GM18520 (cell line): ENCODE measurements at regions not wholly inside any gene's neighbourhood (a gene's known extent, or its start where the extent isn't known, plus 50 kb on each side); places are given as distances from the start of the nearest gene placed in this dataset.
"Not testable (repeated sequence)": the region's sequence is repeated elsewhere in the genome, so short reads cannot be mapped to it uniquely, and the experiment has no call there.

Experiments used
- ATAC-seq: cut with Tn5 transposase; IDR thresholded peaks from one replicate; pipeline ENCODE4 v1.9.1; 2021; ENCODE audit not compliant: unreplicated experiment

DNA sequence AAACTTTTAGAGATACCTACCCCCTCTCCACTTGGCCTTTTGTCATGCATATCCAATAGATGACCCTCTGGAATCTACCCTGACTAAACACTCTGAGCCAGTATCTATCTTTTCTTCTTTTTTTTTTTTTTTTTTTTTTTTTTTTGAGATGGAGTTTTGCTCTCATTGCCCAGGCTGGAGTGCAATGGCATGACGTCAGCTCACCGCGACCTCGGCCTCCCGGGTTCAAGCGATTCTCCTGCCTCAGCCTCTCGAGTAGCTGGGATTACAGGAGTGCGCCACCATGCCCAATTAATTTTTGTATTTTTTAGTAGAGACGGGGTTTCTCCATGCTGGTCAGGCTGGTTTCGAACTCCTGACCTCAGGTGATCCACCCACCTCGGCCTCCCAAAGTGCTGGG lies 50.8 kb upstream of the GRIN2B start:
- ATAC-seq, result not testable (repeated sequence)

DNA sequence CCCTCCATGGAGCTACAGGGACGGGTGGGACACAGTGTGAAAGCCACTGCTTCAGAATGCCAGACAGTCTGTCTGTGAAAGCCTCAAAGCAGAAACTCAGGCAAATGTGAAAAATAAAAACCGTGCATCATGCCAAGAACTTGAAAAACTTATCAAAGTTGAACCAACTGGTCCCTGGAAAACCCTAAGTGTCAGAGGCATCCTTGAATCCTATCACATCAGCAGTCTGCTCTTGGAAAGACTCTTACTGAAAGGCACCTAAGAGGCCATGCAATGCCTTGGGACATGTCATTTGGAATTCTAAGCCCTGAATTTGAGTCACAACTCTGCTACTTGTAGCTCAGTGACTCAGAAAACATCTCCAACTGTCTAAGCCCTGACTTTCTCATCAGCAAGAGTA lies 62.4 kb upstream of the GRIN2B start:
- ATAC-seq, result no peak

DNA sequence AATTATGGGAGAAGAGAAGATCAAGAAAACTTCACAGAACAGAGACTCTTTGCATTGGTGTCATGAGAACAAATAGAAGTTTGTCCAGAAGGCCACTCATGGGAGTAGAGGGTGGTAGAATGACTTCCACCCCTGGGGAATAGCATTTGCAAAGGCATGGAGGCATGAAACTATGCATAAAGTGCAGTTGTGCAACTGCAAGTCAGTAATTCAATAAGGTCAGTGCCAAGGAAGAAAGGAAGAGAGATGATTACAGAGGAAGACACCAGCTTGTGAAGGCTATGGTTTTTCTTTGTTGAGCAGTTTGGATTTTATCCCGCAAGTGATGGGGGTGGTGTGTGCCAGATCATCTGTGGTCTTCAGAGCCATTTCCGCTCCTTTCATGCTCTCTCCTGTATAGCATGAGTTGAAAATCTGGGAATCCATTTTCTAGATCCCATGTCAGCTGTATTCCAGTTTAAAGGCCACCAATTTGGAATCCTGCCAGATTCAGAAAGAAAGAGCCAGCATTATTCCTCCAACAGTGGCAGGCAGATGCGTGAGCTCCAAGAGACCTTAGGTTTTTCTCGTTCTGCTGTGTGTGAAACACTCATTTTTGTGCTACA lies 67.6 kb upstream of the GRIN2B start:
- ATAC-seq, result no peak

DNA sequence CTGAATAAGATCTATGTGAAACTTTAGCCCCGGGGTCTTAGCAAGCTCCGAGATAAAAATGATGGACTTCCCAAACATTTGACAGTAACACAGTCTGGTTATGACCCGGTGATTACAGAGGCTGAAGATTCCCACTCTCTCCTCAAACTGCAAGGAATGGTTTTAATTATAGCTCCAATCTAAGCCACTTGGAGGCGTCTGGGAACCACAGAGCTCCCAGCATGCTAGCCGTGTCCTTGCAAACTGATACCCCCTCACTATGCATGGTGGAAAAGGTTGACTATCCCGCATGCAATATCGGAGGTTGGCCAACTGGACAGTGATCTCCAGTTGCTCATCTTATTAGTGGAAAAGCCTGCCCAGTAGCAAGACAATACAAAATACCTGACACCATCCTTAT lies 76.5 kb upstream of the GRIN2B start:
- ATAC-seq, result no peak

DNA sequence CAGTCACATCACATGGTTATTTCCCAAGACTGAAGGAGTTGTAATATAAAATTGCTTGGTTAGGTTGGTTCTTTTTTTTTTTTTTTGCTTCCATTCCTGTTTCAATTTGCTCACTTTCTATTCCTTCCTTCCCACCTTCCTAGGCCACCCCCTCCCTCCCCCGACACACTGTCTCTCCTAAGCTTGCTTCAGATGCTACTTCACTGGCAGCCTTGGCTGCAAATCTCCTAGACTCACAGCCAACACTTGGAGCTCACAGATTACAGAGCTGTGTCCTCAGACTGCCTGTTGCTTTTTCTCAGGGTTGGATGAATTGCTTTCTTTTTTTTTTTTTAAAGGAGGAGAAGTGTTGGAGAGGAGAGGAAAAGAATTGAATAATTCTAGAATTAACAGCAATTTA lies 77.3 kb upstream of the GRIN2B start:
- ATAC-seq, result no peak

DNA sequence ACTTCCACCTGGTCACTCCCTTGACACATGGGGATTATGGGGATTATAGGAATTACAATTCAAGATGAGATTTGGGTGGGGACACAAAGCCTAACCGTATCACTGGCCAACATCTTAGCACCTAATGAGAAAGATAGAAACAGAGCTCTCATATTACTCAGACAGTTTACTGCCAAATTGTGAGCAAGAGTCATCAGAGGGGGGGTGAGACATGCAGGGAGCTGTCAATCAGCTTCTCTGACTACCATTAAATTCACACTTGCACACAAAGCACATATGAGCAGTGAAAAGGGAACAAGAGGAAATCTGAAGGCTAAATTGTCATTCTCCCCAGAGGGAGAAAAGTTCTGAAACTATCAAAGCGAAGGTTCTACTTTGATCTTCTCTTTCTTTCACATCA lies 78.1 kb upstream of the GRIN2B start:
- ATAC-seq, result no peak

DNA sequence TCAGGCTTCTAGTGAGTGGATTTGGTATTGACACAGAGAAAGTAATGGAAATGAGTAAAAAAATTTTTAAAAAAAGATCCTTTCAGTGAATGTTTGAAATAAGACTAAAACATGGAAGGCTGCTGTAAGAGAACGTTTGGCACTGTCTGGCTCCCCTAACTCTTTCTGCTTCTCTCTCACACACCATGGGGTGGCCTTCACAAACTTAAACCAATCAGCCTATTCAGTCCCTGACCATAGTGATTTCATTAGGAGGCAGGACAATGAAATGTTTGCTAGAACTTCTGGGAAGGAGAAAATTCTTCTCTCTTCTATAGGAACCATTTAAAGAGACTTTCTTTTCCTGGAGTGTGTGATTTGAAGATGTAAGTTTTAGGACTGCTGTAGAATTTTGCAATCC lies 84.2 kb upstream of the GRIN2B start:
- no peak for ATAC-seq

DNA sequence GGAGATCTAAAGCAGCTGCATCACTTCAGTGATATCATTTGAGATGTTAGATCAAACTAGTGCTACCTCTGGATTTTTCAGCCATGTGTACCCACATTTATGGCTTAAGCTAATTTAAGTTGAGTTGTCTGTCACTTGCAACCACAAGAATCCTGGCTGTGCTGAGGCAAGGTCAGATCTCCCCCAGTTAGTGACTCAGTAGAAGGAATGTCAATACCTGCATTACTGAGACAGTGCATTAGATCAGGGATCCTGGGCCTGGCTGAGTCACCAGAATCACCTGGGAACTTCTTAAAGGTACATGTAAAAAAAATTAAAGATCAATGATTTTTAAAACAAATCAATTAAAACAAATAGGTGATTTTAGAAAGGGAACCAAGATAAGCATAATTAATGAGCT lies 84.6 kb upstream of the GRIN2B start:
- ATAC-seq, result no peak

DNA sequence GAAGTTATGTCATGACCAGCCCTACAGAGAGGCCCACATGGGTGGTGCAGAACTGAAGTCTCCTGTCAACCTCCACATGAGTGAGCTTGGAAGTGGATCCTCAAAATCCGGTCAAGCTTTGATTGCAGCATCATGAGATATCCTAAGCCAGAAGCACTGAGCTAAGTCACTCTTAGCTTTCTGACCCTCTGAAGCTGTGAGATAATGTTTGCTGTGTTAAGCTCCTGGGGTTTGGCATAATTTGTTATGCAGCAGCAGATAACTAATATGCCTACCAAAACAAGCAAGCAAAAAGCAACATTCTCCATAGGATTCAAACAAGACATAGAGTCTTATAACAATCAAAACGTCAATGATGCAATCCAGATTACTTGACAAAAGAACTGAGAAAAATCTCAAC lies 87.6 kb upstream of the GRIN2B start:
- no peak for ATAC-seq

DNA sequence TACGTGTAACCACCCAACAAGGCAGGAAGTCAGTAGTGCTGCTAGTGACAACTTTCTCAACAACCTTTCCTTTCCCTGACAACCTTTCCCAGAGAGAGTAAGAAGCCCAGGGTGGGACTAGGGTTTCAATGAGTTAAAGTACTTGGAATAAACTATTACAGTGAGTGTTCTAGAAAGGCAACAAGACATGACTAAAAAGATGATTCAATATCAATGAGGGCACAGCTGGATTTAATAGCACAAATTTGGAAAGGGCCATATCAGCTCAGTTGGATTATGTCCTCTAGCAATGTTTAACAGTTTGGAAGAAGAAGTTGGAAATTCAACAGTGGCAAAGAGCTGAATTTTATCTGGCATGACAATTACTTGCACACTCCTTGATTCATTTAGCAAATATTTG lies 90.4 kb upstream of the GRIN2B start:
- ATAC-seq, result no peak

DNA sequence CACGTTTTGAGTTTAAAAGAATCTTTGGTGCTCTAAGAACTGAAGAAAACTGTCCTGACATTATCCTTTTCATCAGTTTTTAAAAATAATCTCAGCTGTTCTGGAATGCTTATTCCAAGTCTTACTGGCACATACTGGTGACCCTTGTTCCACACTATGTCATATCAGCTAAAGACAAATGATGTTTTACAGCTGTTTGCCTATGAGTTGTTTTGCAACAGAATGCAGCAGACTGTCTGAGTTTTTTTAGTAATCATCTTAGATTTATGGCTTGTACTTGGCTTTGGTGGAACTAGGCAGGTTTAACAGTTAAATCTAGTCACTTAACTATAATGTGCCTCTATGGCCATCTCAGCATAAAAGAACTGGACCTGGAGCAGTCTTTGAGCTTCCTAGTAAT lies 91.6 kb upstream of the GRIN2B start:
- ATAC-seq, result no peak

DNA sequence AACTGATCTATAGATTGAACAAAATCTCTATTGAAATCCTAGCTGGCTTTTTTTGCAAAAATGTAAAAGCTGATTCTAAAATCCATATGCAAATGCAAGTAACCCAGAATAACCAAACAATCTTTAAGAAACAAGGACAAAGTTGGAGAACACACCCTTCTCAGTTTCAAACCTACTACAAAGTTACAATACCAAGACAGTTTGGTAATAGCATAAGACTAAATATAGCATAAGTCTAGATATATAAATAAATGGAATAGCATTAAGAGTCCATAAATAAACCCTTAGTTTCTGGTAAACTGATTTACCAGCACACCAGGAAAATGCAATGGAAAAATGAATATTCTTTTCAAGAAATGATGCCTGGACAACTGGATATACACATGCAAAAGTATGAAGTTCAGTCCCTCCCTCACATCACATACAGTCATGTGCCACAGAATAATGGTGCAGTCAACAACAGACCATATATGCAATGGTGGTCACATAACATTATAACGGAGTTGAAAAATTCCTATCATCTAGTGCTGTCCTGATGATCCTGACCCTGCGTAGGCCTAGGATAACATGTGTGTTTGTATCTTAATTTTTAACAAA lies 94.5 kb upstream of the GRIN2B start:
- ATAC-seq, result no peak

DNA sequence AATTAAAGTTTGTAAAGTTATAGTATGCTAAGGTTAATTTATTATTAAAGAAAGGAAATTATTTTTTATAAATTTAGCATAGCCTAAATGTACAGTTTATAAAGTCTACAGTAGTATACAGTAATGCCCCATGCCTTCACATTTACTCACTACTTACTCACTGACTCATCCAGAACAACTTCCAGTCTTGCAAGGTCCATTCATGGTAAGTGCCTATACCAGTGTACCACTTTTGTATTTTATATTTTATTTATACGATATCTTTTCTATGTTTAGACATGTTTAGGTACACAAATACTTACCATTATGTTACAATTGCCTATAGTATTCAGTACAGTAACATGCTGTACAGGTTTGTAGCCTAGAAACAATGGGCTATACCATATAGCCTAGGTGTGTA lies 95.1 kb upstream of the GRIN2B start:
- ATAC-seq, result no peak

DNA sequence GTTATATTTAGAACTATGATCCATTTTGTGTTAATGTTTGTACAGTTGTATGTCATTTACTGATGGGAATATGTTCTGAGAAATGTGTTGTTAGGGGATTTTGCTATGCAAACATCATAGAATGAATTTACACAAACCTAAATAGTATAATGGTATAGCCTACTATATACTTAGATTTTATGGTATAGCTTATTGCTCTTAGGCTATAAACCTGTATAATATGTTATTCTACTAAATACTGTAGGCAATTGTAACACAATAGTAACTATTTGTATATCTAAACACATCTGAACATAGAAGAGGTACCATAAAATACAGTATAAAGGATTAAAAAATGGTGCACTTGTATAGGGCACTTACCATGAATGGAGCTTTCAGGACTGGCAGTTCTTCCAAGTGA lies 105.4 kb upstream of the GRIN2B start:
- no peak for ATAC-seq

DNA sequence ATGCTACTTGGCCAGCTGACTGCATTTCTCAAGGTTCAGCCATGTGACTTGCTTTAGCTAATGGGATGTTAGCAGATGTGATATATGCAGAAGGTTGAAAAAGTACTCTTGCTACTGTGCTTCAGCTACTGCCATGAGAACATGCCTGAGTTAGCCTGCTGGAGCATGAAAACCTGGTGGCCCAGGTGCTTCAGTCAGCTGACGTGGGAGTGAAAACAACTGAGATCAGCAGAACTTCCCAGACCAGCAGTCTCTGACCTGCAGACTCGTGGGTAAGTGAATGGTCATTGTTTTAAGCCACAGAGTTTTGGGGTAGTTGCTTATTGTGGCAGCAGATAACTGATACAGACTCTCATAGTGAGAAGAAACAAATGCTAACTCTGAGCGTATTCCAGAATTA lies 118.6 kb upstream of the GRIN2B start:
- no peak for ATAC-seq

DNA sequence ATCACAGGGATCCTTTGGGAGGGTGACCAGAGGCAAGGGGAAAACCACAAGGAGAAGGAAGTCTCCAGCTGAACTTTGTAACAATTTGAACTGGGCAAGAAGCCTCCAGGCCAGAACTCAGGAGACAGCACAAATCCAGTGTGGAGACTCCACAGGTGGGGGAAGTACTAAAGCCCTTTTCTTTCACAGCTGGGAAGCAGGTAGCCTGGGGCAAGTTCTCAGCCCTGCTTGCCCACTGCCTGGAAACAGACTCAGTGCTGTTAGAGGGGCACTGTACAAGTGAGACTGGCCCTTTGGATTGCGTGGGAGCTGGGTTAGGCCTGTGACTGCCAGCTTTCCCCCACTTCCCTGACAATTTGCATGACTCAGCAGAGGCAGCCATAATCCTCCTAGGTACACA lies 120.2 kb upstream of the GRIN2B start:
- not testable (repeated sequence) for ATAC-seq

DNA sequence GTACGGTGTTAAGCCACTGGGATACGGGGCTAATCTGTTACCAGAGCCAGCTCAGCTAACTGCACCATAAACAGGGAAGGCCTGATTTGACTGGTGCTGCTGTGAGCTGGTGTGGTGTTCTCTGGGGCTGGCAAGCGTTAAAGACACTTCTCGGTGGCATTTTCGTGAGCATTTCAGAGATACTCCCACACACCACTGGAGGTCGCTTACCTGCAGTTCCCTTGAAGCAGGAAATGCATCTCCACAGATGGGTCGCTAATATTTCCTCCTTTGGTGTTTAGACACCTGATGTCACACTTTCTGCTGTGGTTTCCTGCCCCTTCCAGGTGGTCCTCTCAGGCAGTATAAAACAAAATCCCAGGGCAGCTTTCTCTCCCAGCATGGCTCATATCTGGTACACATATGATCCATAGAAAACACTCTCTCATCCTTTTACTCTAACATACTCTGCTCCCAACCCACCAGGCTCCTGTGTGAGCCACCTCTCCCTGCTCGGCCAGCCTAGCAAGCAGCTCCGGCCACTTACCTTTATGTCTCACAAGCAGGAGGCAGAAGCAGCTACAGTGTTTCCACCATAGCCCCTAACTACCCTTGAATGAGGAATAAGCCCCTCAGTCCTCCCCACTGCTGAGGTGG lies 129.9 kb upstream of the GRIN2B start:
- ATAC-seq, result peak; percentile 94

DNA sequence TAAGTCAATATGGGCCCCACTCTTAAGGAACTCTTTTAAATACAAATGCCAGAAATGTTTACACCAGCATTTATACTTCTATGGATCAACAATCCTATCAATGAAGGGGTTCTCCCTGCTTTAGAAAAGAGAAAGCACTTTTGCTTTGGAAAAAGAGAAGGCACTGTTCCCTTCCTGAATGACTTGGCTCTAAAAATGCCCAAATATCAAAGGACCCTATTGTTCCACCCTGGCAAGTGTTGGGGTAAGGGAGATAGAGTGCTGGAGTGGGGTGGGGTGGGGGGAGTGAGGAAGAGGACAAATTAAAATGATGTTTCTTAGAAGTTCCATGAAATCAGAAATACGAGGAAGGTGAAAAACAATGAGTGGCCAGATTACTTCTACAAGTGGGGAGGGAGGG lies 131.6 kb upstream of the GRIN2B start:
- no peak for ATAC-seq

DNA sequence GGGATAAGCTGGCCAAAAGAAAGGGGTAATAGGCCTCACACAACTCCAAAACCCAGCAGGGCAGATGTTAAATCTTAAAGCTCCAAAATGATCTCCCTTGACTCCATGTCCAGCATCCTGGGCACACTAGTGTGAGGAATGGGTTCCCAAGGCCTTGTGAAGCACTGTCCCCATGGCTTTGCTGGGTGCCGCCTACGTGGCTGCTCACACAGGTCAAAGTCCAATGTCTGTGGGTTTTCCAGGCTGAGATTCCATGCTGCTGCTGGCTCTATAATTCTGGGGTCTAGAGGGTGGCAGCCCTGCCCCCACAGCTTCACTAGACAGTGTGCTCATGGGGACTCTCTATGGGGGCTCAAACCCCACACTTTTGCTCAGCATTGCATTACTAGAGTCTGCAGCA lies 145.3 kb upstream of the GRIN2B start:
- no peak for ATAC-seq

DNA sequence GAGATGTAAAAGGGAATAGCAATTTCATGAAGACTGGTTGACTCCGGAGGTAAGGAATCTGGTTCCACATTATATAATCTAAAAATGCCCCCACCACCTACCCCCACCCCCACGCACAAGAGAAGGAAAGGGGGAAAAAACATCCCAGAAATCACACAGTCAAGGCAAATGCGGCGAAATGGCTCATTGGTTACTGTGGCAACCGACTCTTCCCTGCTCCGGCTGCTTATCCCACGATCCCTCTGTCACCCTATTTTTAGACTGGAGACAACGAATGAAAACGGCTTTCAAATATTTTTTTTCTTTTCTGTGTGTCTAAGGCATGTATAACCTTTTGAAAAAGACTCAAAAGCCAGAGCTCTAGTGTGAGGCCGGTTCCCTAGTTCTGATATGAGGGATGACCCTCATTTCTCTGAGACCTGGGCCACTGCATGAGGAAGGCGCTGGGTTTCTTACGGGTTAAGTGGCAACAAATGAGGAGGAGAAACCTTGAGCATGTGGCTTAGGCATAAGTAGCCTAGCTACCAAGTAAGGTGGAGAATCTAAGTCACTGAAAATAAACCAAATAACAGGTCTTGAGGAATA lies 148.3 kb upstream of the GRIN2B start:
- ATAC-seq, result no peak

DNA sequence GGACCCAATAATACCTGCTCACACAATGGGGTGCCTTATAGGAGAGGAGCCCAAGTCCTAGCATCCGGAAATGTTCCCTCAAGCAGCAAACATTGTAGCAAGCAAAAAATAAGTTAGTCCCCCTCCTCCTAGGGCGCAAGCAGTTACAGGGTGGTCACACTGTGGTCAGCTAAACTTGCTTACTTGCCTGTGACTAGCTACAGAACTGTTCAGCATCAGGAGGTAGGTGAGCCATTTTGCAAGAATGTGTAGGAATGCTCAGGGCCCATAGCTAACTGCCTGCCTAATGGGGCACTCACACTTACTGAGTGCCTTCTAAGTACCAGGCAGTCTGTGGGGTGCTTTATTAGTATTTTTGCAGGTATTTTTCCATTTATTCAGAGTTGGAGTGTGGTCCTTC lies 154.6 kb upstream of the GRIN2B start:
- ATAC-seq, result no peak

DNA sequence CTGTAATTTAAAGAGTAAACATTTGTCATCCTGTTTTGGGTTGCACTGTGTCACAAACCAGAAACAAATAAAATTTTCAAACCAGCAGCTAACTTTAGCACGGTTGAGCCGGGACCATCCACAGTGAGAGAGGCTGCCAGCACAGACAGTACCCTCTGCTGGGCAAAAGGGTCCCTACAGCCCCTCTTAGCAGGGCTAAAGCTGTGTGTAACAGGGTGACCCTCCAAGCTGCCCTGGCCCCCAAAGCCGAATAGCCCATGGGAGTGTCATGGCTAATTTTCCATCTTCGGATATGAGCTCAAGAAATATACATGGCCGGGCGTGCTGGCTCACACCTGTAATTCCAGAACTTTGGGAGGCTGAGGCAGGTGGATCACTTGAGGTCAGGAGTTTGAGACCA lies 157.1 kb upstream of the GRIN2B start:
- ATAC-seq, result no peak
